ENCODE measurements at regions not wholly inside any gene's neighbourhood (a gene's known extent, or its start where the extent isn't known, plus 50 kb on each side); places are given as distances from the start of the nearest gene placed in this dataset.

- TF ChIP-seq CTCF (IDR thresholded peaks at IDR 0.05) (no peak), POLR2A (IDR thresholded peaks at IDR 0.05) (no peak)
These were observed 1103.0 kb downstream of the PLA2G4A start for GRCh38 chr1:187931776-187932175.

Measured in body of pancreas (tissue), 4 donors.